Smooth muscle cell (in vitro differentiated cells): ENCODE measurements at regions not wholly inside any gene's neighbourhood (a gene's known extent, or its start where the extent isn't known, plus 50 kb on each side); places are given as distances from the start of the nearest gene placed in this dataset.
"Not testable (repeated sequence)": the region's sequence is repeated elsewhere in the genome, so short reads cannot be mapped to it uniquely, and the experiment has no call there.

ENCODE experiments used
- DNase-seq: peaks from one replicate; lab custom pipeline; 2025; ENCODE audit not compliant: unreplicated experiment; lab: John Stamatoyannopoulos, UW
- H2AFZ ChIP-seq: fragments of 200-600 bp; sonication (generic); 2 replicates; pipeline ENCODE4 v1.6.0; 2016; ENCODE audit warnings: antibody characterized with exemption, low read depth, mild to moderate bottlenecking
- H3F3A ChIP-seq: fragments of 200-600 bp; sonication (generic); 2 replicates; pipeline ENCODE4 v1.6.0; 2017; ENCODE audit warnings: antibody characterized with exemption, low read depth
- H3K27ac ChIP-seq: fragments of 200-600 bp; sonication (generic); 2 replicates; pipeline ENCODE4 v1.5.1; 2016; ENCODE audit warnings: low read depth, mild to moderate bottlenecking
- H3K27me3 ChIP-seq: fragments of 200-600 bp; sonication (generic); 2 replicates; pipeline ENCODE4 v1.6.1; 2016; ENCODE audit warnings: low read depth, mild to moderate bottlenecking
- H3K36me3 ChIP-seq: fragments of 200-600 bp; sonication (generic); 2 replicates; pipeline ENCODE4 v1.5.1; 2016; ENCODE audit warnings: low read depth
- H3K4me1 ChIP-seq: fragments of 200-600 bp; sonication (generic); 2 replicates; pipeline ENCODE4 v1.5.1; 2016; ENCODE audit warnings: low read depth
- H3K4me2 ChIP-seq: fragments of 200-600 bp; sonication (generic); 2 replicates; pipeline ENCODE4 v1.6.0; 2016; ENCODE audit warnings: mild to moderate bottlenecking
- H3K4me3 ChIP-seq: fragments of 200-600 bp; sonication (generic); 2 replicates; pipeline ENCODE4 v1.5.1; 2016; ENCODE audit warnings: mild to moderate bottlenecking
- H3K79me2 ChIP-seq: fragments of 200-600 bp; sonication (generic); 2 replicates; pipeline ENCODE4 v1.6.0; 2016; ENCODE audit warnings: low read depth, mild to moderate bottlenecking
- H3K9ac ChIP-seq: fragments of 200-600 bp; sonication (generic); 2 replicates; pipeline ENCODE4 v1.6.0; 2016; ENCODE audit warnings: low read depth
- H3K9me3 ChIP-seq: fragments of 200-600 bp; sonication (generic); replicated peaks from 2 replicates; pipeline ENCODE4 v1.5.1; 2016; ENCODE audit warnings: low read depth
- H4K20me1 ChIP-seq: fragments of 200-600 bp; sonication (generic); 2 replicates; pipeline ENCODE4 v1.6.0; 2016; ENCODE audit warnings: low read depth
- CTCF ChIP-seq: fragments of 200-600 bp; sonication (generic); IDR thresholded peaks from 2 replicates; pipeline ENCODE4 v1.5.1; 2017; ENCODE audit warnings: borderline replicate concordance, mild to moderate bottlenecking, antibody characterized with exemption; ENCODE audit not compliant: insufficient read depth, poor library complexity, severe bottlenecking
- WGBS: methylation state at CpG from one replicate; pipeline ENCODE4 v1.1.7; 2016; ENCODE audit warnings: low lambda C conversion rate; 5-methylcytosine and 5-hydroxymethylcytosine counted together

- 71% methylated on average over 5 of the region's 5 CpGs for WGBS
- not testable (repeated sequence) for H2AFZ ChIP-seq, H3K27ac ChIP-seq, DNase-seq, H3K4me1 ChIP-seq, H3K36me3 ChIP-seq, H3K4me3 ChIP-seq, H3K9ac ChIP-seq, H4K20me1 ChIP-seq, H3K9me3 ChIP-seq, H3F3A ChIP-seq, H3K79me2 ChIP-seq, H3K27me3 ChIP-seq, H3K4me2 ChIP-seq
Observed at GRCh38 chr7:66458991-66459390, 169.7 kb upstream of the KCTD7 start.

GRCh38 chr7:66459783-66460413 is 168.8 kb upstream of the KCTD7 start:
- not testable (repeated sequence) for H4K20me1 ChIP-seq, H3K4me1 ChIP-seq, H3K4me3 ChIP-seq, H3F3A ChIP-seq, DNase-seq, H3K4me2 ChIP-seq, H3K27ac ChIP-seq, H3K9ac ChIP-seq, H3K36me3 ChIP-seq, H2AFZ ChIP-seq, H3K9me3 ChIP-seq, H3K27me3 ChIP-seq, H3K79me2 ChIP-seq
- WGBS, result 82% methylated on average over 5 of the region's 5 CpGs

- 97% methylated on average over 3 of the region's 3 CpGs for WGBS
- Histone ChIP-seq H4K20me1 (no peaks in the 10 kb centered on the region), H3K4me1 (no peaks in the 10 kb centered on the region), H2AFZ (no peak overlapping the region), H3K4me3 (no peak overlapping the region), H3K4me2 (no peak overlapping the region), H3K9ac (no peak overlapping the region), H3K36me3 (no peaks in the 10 kb centered on the region), H3F3A (no peaks in the 10 kb centered on the region), H3K27me3 (no peaks in the 10 kb centered on the region), H3K79me2 (no peaks in the 10 kb centered on the region), H3K27ac (no peak overlapping the region), H3K9me3 (no peaks in the 10 kb centered on the region)
- no peak for DNase-seq
- TF ChIP-seq CTCF, result no peak
Observed at GRCh38 chr7:66460921-66461361, 167.7 kb upstream of the KCTD7 start.

- WGBS, result 93% methylated on average over 4 of the region's 4 CpGs
- H3K36me3 ChIP-seq, result not testable (repeated sequence)
Observed at GRCh38 chr7:66461397-66461796, 167.3 kb upstream of the KCTD7 start.

GRCh38 chr7:66462831-66463230 is 165.8 kb upstream of the KCTD7 start:
- not testable (repeated sequence) for H3K27ac ChIP-seq, H3K27me3 ChIP-seq, H3K9me3 ChIP-seq, DNase-seq, H2AFZ ChIP-seq, H3K36me3 ChIP-seq, H4K20me1 ChIP-seq, H3K4me1 ChIP-seq, H3K9ac ChIP-seq, H3K4me3 ChIP-seq, H3K79me2 ChIP-seq, H3K4me2 ChIP-seq, H3F3A ChIP-seq
- 100% methylated on average over 4 of the region's 4 CpGs for WGBS

More at GRCh38 chr7:66461397-66461796, 167.3 kb upstream of the KCTD7 start:
- H3K27me3 ChIP-seq, H3K79me2 ChIP-seq, H2AFZ ChIP-seq, H3K4me2 ChIP-seq, DNase-seq, H3K4me3 ChIP-seq, H3F3A ChIP-seq, H3K9ac ChIP-seq, H3K9me3 ChIP-seq, H4K20me1 ChIP-seq, H3K4me1 ChIP-seq, H3K27ac ChIP-seq: not testable (repeated sequence)
